ENCODE measurements at regions not wholly inside any gene's neighbourhood (a gene's known extent, or its start where the extent isn't known, plus 50 kb on each side); places are given as distances from the start of the nearest gene placed in this dataset.

DNA sequence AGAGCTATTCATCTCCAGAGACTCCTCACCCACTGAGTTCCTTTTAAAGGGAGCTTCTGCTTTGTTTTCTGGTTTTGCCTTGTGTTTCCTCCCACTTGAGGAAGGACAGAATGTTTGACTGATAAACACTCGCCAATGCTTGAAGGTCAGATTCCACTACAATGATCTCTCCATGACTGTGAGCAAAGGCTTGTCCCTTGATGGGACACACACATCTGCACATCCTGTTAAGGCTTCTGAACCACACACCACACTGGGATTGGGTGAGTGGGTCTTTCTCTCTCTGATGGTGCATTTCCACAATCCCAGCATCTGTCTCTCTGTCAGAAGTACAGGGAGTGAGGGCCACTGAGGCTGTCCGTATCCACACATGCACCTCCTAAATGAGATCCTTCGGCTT lies 245.3 kb downstream of the IRS2 start:
- TF ChIP-seq, protein P1, sequence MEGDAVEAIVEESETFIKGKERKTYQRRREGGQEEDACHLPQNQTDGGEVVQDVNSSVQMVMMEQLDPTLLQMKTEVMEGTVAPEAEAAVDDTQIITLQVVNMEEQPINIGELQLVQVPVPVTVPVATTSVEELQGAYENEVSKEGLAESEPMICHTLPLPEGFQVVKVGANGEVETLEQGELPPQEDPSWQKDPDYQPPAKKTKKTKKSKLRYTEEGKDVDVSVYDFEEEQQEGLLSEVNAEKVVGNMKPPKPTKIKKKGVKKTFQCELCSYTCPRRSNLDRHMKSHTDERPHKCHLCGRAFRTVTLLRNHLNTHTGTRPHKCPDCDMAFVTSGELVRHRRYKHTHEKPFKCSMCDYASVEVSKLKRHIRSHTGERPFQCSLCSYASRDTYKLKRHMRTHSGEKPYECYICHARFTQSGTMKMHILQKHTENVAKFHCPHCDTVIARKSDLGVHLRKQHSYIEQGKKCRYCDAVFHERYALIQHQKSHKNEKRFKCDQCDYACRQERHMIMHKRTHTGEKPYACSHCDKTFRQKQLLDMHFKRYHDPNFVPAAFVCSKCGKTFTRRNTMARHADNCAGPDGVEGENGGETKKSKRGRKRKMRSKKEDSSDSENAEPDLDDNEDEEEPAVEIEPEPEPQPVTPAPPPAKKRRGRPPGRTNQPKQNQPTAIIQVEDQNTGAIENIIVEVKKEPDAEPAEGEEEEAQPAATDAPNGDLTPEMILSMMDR (optimal IDR thresholded peaks at IDR 0.05 in 1 of 3, IDR thresholded peaks at IDR 0.05 in 1 of 3, conservative IDR thresholded peaks at IDR 0.05 in 1 of 3; ENCODE audit: extremely low read depth in 1 of 3, insufficient read depth in 2 of 3, low read length in 3 of 3), result no peak
- TF ChIP-seq EZH2 (IDR thresholded peaks at IDR 0.05; ENCODE audit: low read length), result no peak
